Astrocyte (in vitro differentiated cells and primary cell): ENCODE measurements at regions not wholly inside any gene's neighbourhood (a gene's known extent, or its start where the extent isn't known, plus 50 kb on each side); places are given as distances from the start of the nearest gene placed in this dataset.

Source experiments
- DNase-seq: peaks from one replicate; pipeline ENCODE4 v3.0.0-alpha.2; 2010; ENCODE audit warnings: low read depth
- FAIRE-seq: peaks from 2 replicates; lab custom pipeline; 2011; peaks lifted over from hg19 to GRCh38; lab: Jason Lieb, UNC
- H2AFZ ChIP-seq: 2 replicates; pipeline ENCODE4 v1.6.0; 2012; ENCODE audit warnings: low read depth, low read length, inconsistent platforms
- H3K27ac ChIP-seq: 2 replicates; pipeline ENCODE4 v1.5.1; 2011; ENCODE audit warnings: low read depth, low read length, inconsistent platforms
- H3K27me3 ChIP-seq: 2 replicates; pipeline ENCODE4 v1.6.0; 2011; ENCODE audit warnings: low read length, inconsistent platforms; ENCODE audit not compliant: insufficient read depth
- H3K36me3 ChIP-seq: 2 replicates; pipeline ENCODE4 v1.5.1; 2011; ENCODE audit warnings: low read length, inconsistent platforms; ENCODE audit not compliant: insufficient read depth
- H3K4me1 ChIP-seq: 2 replicates; pipeline ENCODE4 v1.5.1; 2011; ENCODE audit warnings: low read length, inconsistent platforms; ENCODE audit not compliant: insufficient read depth
- H3K4me2 ChIP-seq: 2 replicates; pipeline ENCODE4 v1.6.0; 2012; ENCODE audit warnings: low read length, inconsistent platforms
- H3K4me3 ChIP-seq: 2 replicates; pipeline ENCODE4 v1.5.1; 2011; ENCODE audit warnings: low read depth, mild to moderate bottlenecking, low read length, inconsistent platforms; ENCODE audit not compliant: insufficient read depth
- H3K79me2 ChIP-seq: 2 replicates; pipeline ENCODE4 v1.6.0; 2012; ENCODE audit warnings: mild to moderate bottlenecking, low read length, inconsistent platforms; ENCODE audit not compliant: insufficient read depth
- H3K9ac ChIP-seq: 2 replicates; pipeline ENCODE4 v1.6.0; 2012; ENCODE audit warnings: mild to moderate bottlenecking, low read length, inconsistent platforms
- H3K9me3 ChIP-seq: 2 replicates; pipeline ENCODE4 v1.5.1; 2012; ENCODE audit warnings: low read depth, mild to moderate bottlenecking, low read length, inconsistent platforms; ENCODE audit not compliant: insufficient read depth
- H4K20me1 ChIP-seq: 2 replicates; pipeline ENCODE4 v1.6.0; 2012; ENCODE audit warnings: low read length, inconsistent platforms; ENCODE audit not compliant: insufficient read depth
- H3K27ac Mint-ChIP-seq: one replicate; pipeline ENCODE4 v1.8.0; 2021; ENCODE audit warnings: mild to moderate bottlenecking, mixed read lengths; ENCODE audit not compliant: unreplicated experiment
- H3K27me3 Mint-ChIP-seq: one replicate; pipeline ENCODE4 v1.8.0; 2021; ENCODE audit warnings: low read depth, mixed read lengths; ENCODE audit not compliant: unreplicated experiment
- H3K36me3 Mint-ChIP-seq: one replicate; pipeline ENCODE4 v1.8.0; 2021; ENCODE audit warnings: low read depth, mixed read lengths; ENCODE audit not compliant: unreplicated experiment
- H3K4me1 Mint-ChIP-seq: one replicate; pipeline ENCODE4 v1.8.0; 2021; ENCODE audit warnings: low read depth, mixed read lengths; ENCODE audit not compliant: unreplicated experiment
- H3K4me3 Mint-ChIP-seq: one replicate; pipeline ENCODE4 v1.8.0; 2021; ENCODE audit warnings: mild to moderate bottlenecking, moderate library complexity, mixed read lengths; ENCODE audit not compliant: unreplicated experiment
- H3K9me3 Mint-ChIP-seq: one replicate; pipeline ENCODE4 v1.8.0; 2021; ENCODE audit warnings: mild to moderate bottlenecking, mixed read lengths; ENCODE audit not compliant: unreplicated experiment
- EZH2 ChIP-seq: IDR thresholded peaks from 2 replicates; pipeline ENCODE4 v1.6.1; 2012; ENCODE audit warnings: mild to moderate bottlenecking, low read length, inconsistent platforms; ENCODE audit not compliant: insufficient read depth
- TF ChIP-seq, protein P1 (sequence below): IDR thresholded peaks from 2 replicates; pipeline ENCODE4 v1.5.1; 2011; ENCODE audit warnings: low read depth, mild to moderate bottlenecking, inconsistent platforms, low read length, moderate library complexity; ENCODE audit not compliant: insufficient read depth

DNA sequence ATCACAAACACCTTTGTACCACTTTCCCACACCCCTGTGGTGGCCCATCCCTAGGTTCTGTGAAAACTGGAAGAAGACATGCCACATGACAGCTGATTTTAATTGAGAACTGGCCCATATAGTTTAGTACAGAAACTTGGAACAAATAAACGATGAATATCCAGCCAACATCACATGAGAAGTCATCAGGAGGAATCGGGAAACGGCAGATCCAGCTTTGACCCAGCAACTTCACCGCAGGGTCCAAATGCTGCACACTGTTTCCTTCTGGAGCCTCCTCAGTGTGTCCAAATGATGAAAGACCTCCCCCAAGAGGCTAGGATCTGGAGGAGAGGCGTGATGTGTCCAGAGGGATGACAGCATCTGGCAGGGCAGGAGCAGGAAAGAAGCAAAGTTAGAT is 75.5 kb downstream of the COPS8 start:
- Histone ChIP-seq H3K4me2 (no peak overlapping the region), H4K20me1 (no peaks in the 10 kb centered on the region), H3K79me2 (no peaks in the 10 kb centered on the region), H3K36me3 (no peaks in the 10 kb centered on the region), H3K9me3 (no peaks in the 10 kb centered on the region), H3K4me1 (peaks cover 18% of the 10 kb centered on the region), H3K27ac (no peak overlapping the region), H3K9ac (no peak overlapping the region), H3K4me3 (no peak overlapping the region), H2AFZ (no peak overlapping the region), H3K27me3 (no peaks in the 10 kb centered on the region)
- H3K27me3 Mint-ChIP-seq: no peaks in the 10 kb centered on the region
- H3K4me3 Mint-ChIP-seq: no peak overlapping the region
- H3K27ac Mint-ChIP-seq: no peak overlapping the region
- no peak for FAIRE-seq
- DNase-seq: no peak
- H3K36me3 Mint-ChIP-seq: peaks cover 6% of the 10 kb centered on the region
- peaks cover 22% of the 10 kb centered on the region for H3K4me1 Mint-ChIP-seq
- no peaks in the 10 kb centered on the region for H3K9me3 Mint-ChIP-seq
- no peak for TF ChIP-seq EZH2
- TF ChIP-seq, protein P1, sequence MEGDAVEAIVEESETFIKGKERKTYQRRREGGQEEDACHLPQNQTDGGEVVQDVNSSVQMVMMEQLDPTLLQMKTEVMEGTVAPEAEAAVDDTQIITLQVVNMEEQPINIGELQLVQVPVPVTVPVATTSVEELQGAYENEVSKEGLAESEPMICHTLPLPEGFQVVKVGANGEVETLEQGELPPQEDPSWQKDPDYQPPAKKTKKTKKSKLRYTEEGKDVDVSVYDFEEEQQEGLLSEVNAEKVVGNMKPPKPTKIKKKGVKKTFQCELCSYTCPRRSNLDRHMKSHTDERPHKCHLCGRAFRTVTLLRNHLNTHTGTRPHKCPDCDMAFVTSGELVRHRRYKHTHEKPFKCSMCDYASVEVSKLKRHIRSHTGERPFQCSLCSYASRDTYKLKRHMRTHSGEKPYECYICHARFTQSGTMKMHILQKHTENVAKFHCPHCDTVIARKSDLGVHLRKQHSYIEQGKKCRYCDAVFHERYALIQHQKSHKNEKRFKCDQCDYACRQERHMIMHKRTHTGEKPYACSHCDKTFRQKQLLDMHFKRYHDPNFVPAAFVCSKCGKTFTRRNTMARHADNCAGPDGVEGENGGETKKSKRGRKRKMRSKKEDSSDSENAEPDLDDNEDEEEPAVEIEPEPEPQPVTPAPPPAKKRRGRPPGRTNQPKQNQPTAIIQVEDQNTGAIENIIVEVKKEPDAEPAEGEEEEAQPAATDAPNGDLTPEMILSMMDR: no peak

DNA sequence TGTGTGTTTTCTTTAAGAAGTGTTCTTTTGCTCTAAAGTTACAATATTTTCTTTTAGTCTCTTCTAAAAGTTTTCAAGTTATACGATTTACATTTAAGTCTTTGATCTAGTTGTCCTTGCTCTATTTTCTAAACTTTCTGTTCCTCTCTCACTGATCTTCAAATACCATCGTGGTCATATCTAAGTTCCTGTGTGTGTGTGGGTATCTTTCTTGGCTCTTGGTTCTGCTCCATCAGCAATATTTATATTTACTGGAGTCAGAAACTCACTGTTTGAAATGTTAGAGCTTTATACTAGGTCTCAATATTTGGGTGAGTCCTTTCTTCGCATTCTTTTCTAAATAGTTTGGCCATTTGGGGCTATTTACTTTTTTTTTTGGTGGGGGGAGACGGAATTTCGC is 77.3 kb downstream of the COPS8 start:
- H3K4me1 ChIP-seq: peaks cover 2% of the 10 kb centered on the region
- H3K27ac ChIP-seq: no peak overlapping the region
- H2AFZ ChIP-seq: no peak overlapping the region
- no peaks in the 10 kb centered on the region for H3K79me2 ChIP-seq
- no peaks in the 10 kb centered on the region for H3K9me3 ChIP-seq
- H3K36me3 ChIP-seq: no peaks in the 10 kb centered on the region
- H3K36me3 Mint-ChIP-seq: peaks cover 6% of the 10 kb centered on the region
- H3K9ac ChIP-seq: no peak overlapping the region
- H3K27me3 Mint-ChIP-seq: no peaks in the 10 kb centered on the region
- no peak overlapping the region for H3K4me2 ChIP-seq
- no peak for TF ChIP-seq EZH2
- TF ChIP-seq, protein P1: no peak
- no peaks in the 10 kb centered on the region for H4K20me1 ChIP-seq
- no peak overlapping the region for H3K4me3 Mint-ChIP-seq
- no peak overlapping the region for H3K4me3 ChIP-seq
- FAIRE-seq: no peak
- peaks cover under 1% of the 10 kb centered on the region for H3K9me3 Mint-ChIP-seq
- H3K27ac Mint-ChIP-seq: peak overlapping the region; percentile 59
- H3K27me3 ChIP-seq: no peaks in the 10 kb centered on the region
- no peak for DNase-seq
- H3K4me1 Mint-ChIP-seq: peaks cover 10% of the 10 kb centered on the region

DNA sequence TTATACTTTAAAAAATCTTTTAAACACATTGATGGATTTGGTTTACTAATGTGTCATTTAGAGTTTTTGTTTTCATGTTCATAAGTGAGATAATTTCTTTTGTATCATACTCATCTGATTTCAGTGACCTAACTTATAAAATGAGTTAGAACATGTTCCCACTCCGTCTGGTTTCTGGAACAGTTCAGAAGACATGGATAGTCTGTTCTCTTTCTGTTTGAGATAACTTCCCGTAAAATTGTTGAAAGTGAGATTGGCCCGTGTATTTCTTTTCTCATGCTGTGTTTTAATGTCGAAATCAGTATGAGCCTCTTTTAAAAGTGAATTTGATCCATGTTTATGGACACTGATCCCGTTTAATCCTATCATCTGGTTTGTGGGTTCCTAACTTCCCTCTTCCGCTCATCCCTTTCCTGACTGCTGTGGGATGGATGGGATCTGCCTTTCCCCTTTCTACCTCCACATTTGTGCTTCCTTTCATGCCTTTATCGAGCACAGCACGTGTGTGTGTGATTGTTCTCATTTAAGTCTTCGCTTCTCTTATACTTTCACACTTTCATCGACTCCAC is 78.9 kb downstream of the COPS8 start:
- Mint-ChIP-seq H3K9me3 (peaks cover 12% of the 10 kb centered on the region), H3K27ac (no peak overlapping the region), H3K27me3 (no peaks in the 10 kb centered on the region), H3K36me3 (peaks cover 4% of the 10 kb centered on the region), H3K4me3 (no peak overlapping the region), H3K4me1 (peaks cover 9% of the 10 kb centered on the region)
- Histone ChIP-seq H3K4me2 (no peak overlapping the region), H3K4me1 (no peaks in the 10 kb centered on the region), H3K9me3 (peaks cover 4% of the 10 kb centered on the region), H2AFZ (no peak overlapping the region), H3K27ac (no peak overlapping the region), H3K27me3 (no peaks in the 10 kb centered on the region), H3K4me3 (no peak overlapping the region), H4K20me1 (no peaks in the 10 kb centered on the region), H3K79me2 (no peaks in the 10 kb centered on the region), H3K9ac (no peak overlapping the region), H3K36me3 (no peaks in the 10 kb centered on the region)
- TF ChIP-seq EZH2: no peak
- FAIRE-seq (no peak), DNase-seq (no peak)
